HepG2 (cell line): ENCODE measurements at regions not wholly inside any gene's neighbourhood (a gene's known extent, or its start where the extent isn't known, plus 50 kb on each side); places are given as distances from the start of the nearest gene placed in this dataset.

Experiments
- ATAC-seq: fragments of 200-7000 bp; cut with Tn5 transposase; 3 replicates; pipeline ENCODE4 v1.9.1; 2020; ENCODE audit warnings: mild to moderate bottlenecking, moderate library complexity
- BruUV-seq: library from RNA; stranded (reverse); fragments of 400-500 nt; replicated peaks from 2 replicates; lab custom pipeline; 2021; lab: Mats Ljungman, UMichigan
- CTCF ChIA-PET: fragments of 300-600 bp; formaldehyde crosslinking; extraction: SDS; loops from one replicate; lab custom pipeline; 2021; ENCODE audit warnings: low total read pairs, inconsistent platforms, low intra/inter-chr PET ratio; lab: Yijun Ruan, JAX
- POLR2A ChIA-PET: fragments of 350-600 bp; sonication (Branson Sonifier 250); formaldehyde crosslinking; loops from one replicate; lab custom pipeline; 2020; ENCODE audit warnings: antibody characterized with exemption, inconsistent platforms; lab: Yijun Ruan, JAX
- DNase-seq: peaks from one replicate; pipeline ENCODE4 v3.0.0-alpha.2; 2015; ENCODE audit warnings: low spot score
- FAIRE-seq: peaks from 3 replicates; lab custom pipeline; 2011; peaks lifted over from hg19 to GRCh38; lab: Jason Lieb, UNC
- H2AFZ ChIP-seq: one replicate; pipeline ENCODE4 v1.6.1; 2011; ENCODE audit warnings: low read length, inconsistent platforms
- H3K27ac ChIP-seq: fragments of 300-600 bp; 3 replicates; pipeline ENCODE4 v1.8.0; 2011; ENCODE audit warnings: mixed run types, mild to moderate bottlenecking, mixed read lengths, low read length, inconsistent platforms; ENCODE audit not compliant: insufficient read depth; ENCODE audit errors: extremely low read length
- H3K27me3 ChIP-seq, 2 experiments: fragments of 200-600 bp in 1 of 2; 2 replicates in 1 of 2; 3 replicates in 1 of 2; pipeline versions ENCODE4 v1.6.0 to v1.8.0; 2011; ENCODE audit warnings: low read length in 2 of 2, mild to moderate bottlenecking in 2 of 2, moderate library complexity in 2 of 2, inconsistent platforms in 1 of 2; ENCODE audit not compliant: insufficient read depth in 2 of 2, control insufficient read depth in 1 of 2
- H3K36me3 ChIP-seq, 2 experiments: fragments of 200-600 bp in 1 of 2; replicated peaks in 1 of 2; 2 replicates in 1 of 2; 3 replicates in 1 of 2; pipeline versions ENCODE4 v1.5.1 to v1.8.0; 2011; ENCODE audit warnings: low read length in 2 of 2, inconsistent platforms in 1 of 2; ENCODE audit not compliant: insufficient read depth in 2 of 2, control insufficient read depth in 1 of 2
- H3K4me1 ChIP-seq: 2 replicates; pipeline ENCODE4 v1.5.1; 2012; ENCODE audit warnings: low read length, inconsistent platforms; ENCODE audit not compliant: insufficient read depth
- H3K4me2 ChIP-seq: 2 replicates; pipeline ENCODE4 v1.6.0; 2011; ENCODE audit warnings: low read depth, low read length, inconsistent platforms
- H3K4me3 ChIP-seq, 3 experiments: fragments of 200-600 bp in 1 of 3; sonication (generic), shearing (Covaris generic) in 1 of 3; replicated peaks in 1 of 3; 2 replicates each; pipeline ENCODE4 v1.5.1; 2011 to 2016; ENCODE audit warnings: low read length in 3 of 3, inconsistent platforms in 2 of 3, low read depth in 2 of 3, mild to moderate bottlenecking in 2 of 3, control low read depth in 1 of 3, mixed read lengths in 1 of 3; ENCODE audit not compliant: insufficient read depth in 1 of 3
- H3K79me2 ChIP-seq: one replicate; pipeline ENCODE4 v1.6.1; 2011; ENCODE audit warnings: low read length, inconsistent platforms; ENCODE audit not compliant: insufficient read depth
- H3K9ac ChIP-seq: 2 replicates; pipeline ENCODE4 v1.6.0; 2011; ENCODE audit warnings: mild to moderate bottlenecking, low read depth, low read length, inconsistent platforms; ENCODE audit not compliant: insufficient read depth
- H3K9me3 ChIP-seq: 2 replicates; pipeline ENCODE4 v1.5.1; 2012; ENCODE audit warnings: mild to moderate bottlenecking, low read length
- H4K20me1 ChIP-seq: 2 replicates; pipeline ENCODE4 v1.6.0; 2011; ENCODE audit warnings: inconsistent platforms, mild to moderate bottlenecking, low read length, moderate library complexity; ENCODE audit not compliant: insufficient read depth
- AGO1 ChIP-seq: fragments of 200-400 bp; formaldehyde crosslinking; IDR thresholded peaks from 2 replicates; pipeline ENCODE4 v1.6.1; 2017; ENCODE audit warnings: mild to moderate bottlenecking, low read depth, low read length, moderate library complexity; ENCODE audit not compliant: poor library complexity, severe bottlenecking
- CENPX ChIP-seq: sonication (generic); formaldehyde crosslinking; IDR thresholded peaks from 2 replicates; pipeline ENCODE4 v1.9.0; 2021; ENCODE audit warnings: mild to moderate bottlenecking, missing genetic modification reagents, moderate library complexity
- CREB1 ChIP-seq, 2 experiments: fragments of 450-650 bp in 1 of 2; IDR thresholded peaks; 2 replicates each; pipeline ENCODE4 v1.6.1; 2016 to 2017; ENCODE audit warnings: control low read depth in 1 of 2, mild to moderate bottlenecking in 1 of 2, missing compliant biosample characterization in 1 of 2, missing genetic modification characterization in 1 of 2
- STAT5B ChIP-seq: sonication (generic); formaldehyde crosslinking; IDR thresholded peaks from 2 replicates; pipeline ENCODE4 v1.4.0; 2020; ENCODE audit warnings: missing genetic modification reagents
- ZFP37 ChIP-seq: sonication (generic); formaldehyde crosslinking; IDR thresholded peaks from 2 replicates; pipeline ENCODE4 v1.4.0; 2020; ENCODE audit warnings: missing genetic modification reagents, borderline replicate concordance
- ZNF264 ChIP-seq: sonication (generic); formaldehyde crosslinking; IDR thresholded peaks from 2 replicates; pipeline ENCODE4 v1.4.0; 2020; ENCODE audit warnings: missing genetic modification reagents
- ZNF788 ChIP-seq: sonication (generic); formaldehyde crosslinking; IDR thresholded peaks from 2 replicates; pipeline ENCODE4 v1.5.0; 2020; ENCODE audit warnings: mild to moderate bottlenecking, missing genetic modification reagents, borderline replicate concordance
- WGBS: methylation state at CpG from one replicate; pipeline ENCODE4 v1.1.6; 2017; ENCODE audit warnings: low lambda C conversion rate; 5-methylcytosine and 5-hydroxymethylcytosine counted together
- in situ Hi-C: cut with HindIII; loops from 2 replicates; pipeline ENCODE4 v1.10.0; 2017; ENCODE audit warnings: low pct_unique_long_range_greater_than_20kb; ENCODE audit not compliant: extremely low pct_ligation_motif_present
- intact Hi-C: fragments of 100-400 bp; cut with micrococcal nuclease; formaldehyde crosslinking; loops from one replicate; pipeline ENCODE4 v1.10.0; 2022; ENCODE audit not compliant: unreplicated experiment
- TF ChIP-seq, protein P1 (sequence below): sonication (generic); formaldehyde crosslinking; IDR thresholded peaks from 2 replicates; pipeline ENCODE4 v1.5.1; 2020; ENCODE audit warnings: mild to moderate bottlenecking, missing genetic modification reagents, moderate library complexity
- TF ChIP-seq, protein P2 (sequence below): sonication (generic); formaldehyde crosslinking; IDR thresholded peaks from 2 replicates; pipeline ENCODE4 v1.4.0; 2020; ENCODE audit warnings: mild to moderate bottlenecking, missing genetic modification reagents
- TF ChIP-seq, protein P3 (sequence below): fragments of 450-650 bp; IDR thresholded peaks from 2 replicates; pipeline ENCODE4 v1.6.1; 2017; ENCODE audit warnings: mild to moderate bottlenecking
- TF ChIP-seq, protein P4 (sequence below): sonication (generic); formaldehyde crosslinking; IDR thresholded peaks from 2 replicates; pipeline ENCODE4 v1.5.1; 2020; ENCODE audit warnings: missing genetic modification reagents, mild to moderate bottlenecking, borderline replicate concordance

DNA sequence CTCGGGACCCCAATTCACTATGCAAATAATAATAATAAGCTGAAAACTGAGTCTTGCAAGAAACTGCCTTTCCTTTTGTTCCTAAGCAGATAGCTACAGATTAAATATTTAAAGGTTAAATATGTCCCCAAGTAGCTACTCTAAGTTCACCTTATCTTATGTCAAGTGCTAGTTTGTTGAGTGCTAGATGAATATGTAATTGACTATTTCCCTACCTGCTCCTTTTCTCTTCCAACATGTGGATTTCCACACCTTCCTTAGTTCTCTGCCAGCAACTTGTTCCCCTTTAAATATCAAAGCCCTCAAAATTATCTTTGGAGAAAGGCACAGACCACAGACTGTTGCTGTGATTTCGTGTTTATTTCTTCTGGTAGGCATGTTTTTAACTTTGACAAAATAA is 709.2 kb upstream of the SLITRK1 start:
- no peak overlapping the region for H3K4me3 ChIP-seq
- H3K9ac ChIP-seq = no peak overlapping the region
- no TSS peak for BruUV-seq
- DNase-seq (no peak), ATAC-seq (no peak), FAIRE-seq (no peak)
- no peaks in the 10 kb centered on the region for H3K9me3 ChIP-seq
- ChIA-PET POLR2A (no interaction called here), CTCF (no interaction called here)
- no peaks in the 10 kb centered on the region for H3K79me2 ChIP-seq
- WGBS = 1% methylated on average over 2 of the region's 2 CpGs
- in situ Hi-C loops (no loop called here), intact Hi-C loops (no loop called here)
- no peak overlapping the region for H2AFZ ChIP-seq
- H3K36me3 ChIP-seq = no peaks in the 10 kb centered on the region
- no peak overlapping the region for H3K4me2 ChIP-seq
- no peak overlapping the region for H3K27ac ChIP-seq
- no peaks in the 10 kb centered on the region for H3K4me1 ChIP-seq
- TF ChIP-seq STAT5B (CRISPR knock-in tag) (no peak), ZFP37 (CRISPR knock-in tag) (no peak), CREB1 (IDR thresholded peaks at IDR 0.05) (no peak), CREB1 (CRISPR knock-in tag; IDR thresholded peaks at IDR 0.05) (no peak), ZNF788 (CRISPR knock-in tag) (no peak), CENPX (CRISPR knock-in tag) (no peak), AGO1 (no peak), ZNF264 (CRISPR knock-in tag) (no peak)
- TF ChIP-seq, protein P1, sequence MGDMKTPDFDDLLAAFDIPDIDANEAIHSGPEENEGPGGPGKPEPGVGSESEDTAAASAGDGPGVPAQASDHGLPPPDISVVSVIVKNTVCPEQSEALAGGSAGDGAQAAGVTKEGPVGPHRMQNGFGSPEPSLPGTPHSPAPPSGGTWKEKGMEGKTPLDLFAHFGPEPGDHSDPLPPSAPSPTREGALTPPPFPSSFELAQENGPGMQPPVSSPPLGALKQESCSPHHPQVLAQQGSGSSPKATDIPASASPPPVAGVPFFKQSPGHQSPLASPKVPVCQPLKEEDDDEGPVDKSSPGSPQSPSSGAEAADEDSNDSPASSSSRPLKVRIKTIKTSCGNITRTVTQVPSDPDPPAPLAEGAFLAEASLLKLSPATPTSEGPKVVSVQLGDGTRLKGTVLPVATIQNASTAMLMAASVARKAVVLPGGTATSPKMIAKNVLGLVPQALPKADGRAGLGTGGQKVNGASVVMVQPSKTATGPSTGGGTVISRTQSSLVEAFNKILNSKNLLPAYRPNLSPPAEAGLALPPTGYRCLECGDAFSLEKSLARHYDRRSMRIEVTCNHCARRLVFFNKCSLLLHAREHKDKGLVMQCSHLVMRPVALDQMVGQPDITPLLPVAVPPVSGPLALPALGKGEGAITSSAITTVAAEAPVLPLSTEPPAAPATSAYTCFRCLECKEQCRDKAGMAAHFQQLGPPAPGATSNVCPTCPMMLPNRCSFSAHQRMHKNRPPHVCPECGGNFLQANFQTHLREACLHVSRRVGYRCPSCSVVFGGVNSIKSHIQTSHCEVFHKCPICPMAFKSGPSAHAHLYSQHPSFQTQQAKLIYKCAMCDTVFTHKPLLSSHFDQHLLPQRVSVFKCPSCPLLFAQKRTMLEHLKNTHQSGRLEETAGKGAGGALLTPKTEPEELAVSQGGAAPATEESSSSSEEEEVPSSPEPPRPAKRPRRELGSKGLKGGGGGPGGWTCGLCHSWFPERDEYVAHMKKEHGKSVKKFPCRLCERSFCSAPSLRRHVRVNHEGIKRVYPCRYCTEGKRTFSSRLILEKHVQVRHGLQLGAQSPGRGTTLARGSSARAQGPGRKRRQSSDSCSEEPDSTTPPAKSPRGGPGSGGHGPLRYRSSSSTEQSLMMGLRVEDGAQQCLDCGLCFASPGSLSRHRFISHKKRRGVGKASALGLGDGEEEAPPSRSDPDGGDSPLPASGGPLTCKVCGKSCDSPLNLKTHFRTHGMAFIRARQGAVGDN = no peak
- TF ChIP-seq, protein P2, sequence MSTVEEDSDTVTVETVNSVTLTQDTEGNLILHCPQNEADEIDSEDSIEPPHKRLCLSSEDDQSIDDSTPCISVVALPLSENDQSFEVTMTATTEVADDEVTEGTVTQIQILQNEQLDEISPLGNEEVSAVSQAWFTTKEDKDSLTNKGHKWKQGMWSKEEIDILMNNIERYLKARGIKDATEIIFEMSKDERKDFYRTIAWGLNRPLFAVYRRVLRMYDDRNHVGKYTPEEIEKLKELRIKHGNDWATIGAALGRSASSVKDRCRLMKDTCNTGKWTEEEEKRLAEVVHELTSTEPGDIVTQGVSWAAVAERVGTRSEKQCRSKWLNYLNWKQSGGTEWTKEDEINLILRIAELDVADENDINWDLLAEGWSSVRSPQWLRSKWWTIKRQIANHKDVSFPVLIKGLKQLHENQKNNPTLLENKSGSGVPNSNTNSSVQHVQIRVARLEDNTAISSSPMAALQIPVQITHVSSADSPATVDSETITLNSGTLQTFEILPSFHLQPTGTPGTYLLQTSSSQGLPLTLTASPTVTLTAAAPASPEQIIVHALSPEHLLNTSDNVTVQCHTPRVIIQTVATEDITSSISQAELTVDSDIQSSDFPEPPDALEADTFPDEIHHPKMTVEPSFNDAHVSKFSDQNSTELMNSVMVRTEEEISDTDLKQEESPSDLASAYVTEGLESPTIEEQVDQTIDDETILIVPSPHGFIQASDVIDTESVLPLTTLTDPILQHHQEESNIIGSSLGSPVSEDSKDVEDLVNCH (CRISPR knock-in tag) = no peak
- TF ChIP-seq, protein P3, sequence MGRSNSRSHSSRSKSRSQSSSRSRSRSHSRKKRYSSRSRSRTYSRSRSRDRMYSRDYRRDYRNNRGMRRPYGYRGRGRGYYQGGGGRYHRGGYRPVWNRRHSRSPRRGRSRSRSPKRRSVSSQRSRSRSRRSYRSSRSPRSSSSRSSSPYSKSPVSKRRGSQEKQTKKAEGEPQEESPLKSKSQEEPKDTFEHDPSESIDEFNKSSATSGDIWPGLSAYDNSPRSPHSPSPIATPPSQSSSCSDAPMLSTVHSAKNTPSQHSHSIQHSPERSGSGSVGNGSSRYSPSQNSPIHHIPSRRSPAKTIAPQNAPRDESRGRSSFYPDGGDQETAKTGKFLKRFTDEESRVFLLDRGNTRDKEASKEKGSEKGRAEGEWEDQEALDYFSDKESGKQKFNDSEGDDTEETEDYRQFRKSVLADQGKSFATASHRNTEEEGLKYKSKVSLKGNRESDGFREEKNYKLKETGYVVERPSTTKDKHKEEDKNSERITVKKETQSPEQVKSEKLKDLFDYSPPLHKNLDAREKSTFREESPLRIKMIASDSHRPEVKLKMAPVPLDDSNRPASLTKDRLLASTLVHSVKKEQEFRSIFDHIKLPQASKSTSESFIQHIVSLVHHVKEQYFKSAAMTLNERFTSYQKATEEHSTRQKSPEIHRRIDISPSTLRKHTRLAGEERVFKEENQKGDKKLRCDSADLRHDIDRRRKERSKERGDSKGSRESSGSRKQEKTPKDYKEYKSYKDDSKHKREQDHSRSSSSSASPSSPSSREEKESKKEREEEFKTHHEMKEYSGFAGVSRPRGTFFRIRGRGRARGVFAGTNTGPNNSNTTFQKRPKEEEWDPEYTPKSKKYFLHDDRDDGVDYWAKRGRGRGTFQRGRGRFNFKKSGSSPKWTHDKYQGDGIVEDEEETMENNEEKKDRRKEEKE = no peak
- TF ChIP-seq, protein P4, sequence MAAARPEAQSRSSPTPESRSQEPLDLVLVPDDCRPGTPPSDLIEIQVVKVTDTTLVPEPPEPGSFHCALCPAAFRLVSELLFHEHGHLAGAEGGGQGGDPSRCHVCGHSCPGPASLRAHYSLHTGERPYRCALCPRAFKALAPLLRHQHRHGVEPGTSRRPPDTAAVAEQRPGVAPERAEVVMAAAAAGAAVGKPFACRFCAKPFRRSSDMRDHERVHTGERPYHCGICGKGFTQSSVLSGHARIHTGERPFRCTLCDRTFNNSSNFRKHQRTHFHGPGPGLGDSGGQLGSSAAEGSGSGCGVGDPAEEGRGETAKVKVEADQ (CRISPR knock-in tag) = no peak
- no peaks in the 10 kb centered on the region for H3K27me3 ChIP-seq
- H4K20me1 ChIP-seq = no peaks in the 10 kb centered on the region
